NCI-H2227 (cell line): ENCODE measurements at regions not wholly inside any gene's neighbourhood (a gene's known extent, or its start where the extent isn't known, plus 50 kb on each side); places are given as distances from the start of the nearest gene placed in this dataset.

Experiments used
- DNase-seq: peaks from one replicate; lab custom pipeline; 2025; ENCODE audit not compliant: unreplicated experiment; lab: John Stamatoyannopoulos, UW

GRCh38 chr5:67720162-67720772, 495.3 kb upstream of the PIK3R1 start:
- no peak for DNase-seq

GRCh38 chr5:67702008-67702407, 505.4 kb upstream of the CD180 start:
- DNase-seq: no peak

- DNase-seq: no peak
Observed at GRCh38 chr5:67699560-67699959, 503.0 kb upstream of the CD180 start.

- DNase-seq: no peak
Observed at GRCh38 chr5:67696446-67696845, 499.8 kb upstream of the CD180 start.

GRCh38 chr5:67695369-67695768, 498.8 kb upstream of the CD180 start:
- DNase-seq: no peak

- DNase-seq: no peak
Observed at GRCh38 chr5:67694810-67695191, 498.2 kb upstream of the CD180 start.

- DNase-seq: no peak
Observed at GRCh38 chr5:67693956-67694809, 497.6 kb upstream of the CD180 start.

GRCh38 chr5:67686746-67687145, 490.1 kb upstream of the CD180 start:
- DNase-seq: no peak

- DNase-seq: no peak
Observed at GRCh38 chr5:67681703-67682102, 485.1 kb upstream of the CD180 start.

GRCh38 chr5:67680099-67680498, 483.5 kb upstream of the CD180 start:
- no peak for DNase-seq

GRCh38 chr5:67679184-67679841, 482.7 kb upstream of the CD180 start:
- DNase-seq: no peak

GRCh38 chr5:67678594-67678993, 482.0 kb upstream of the CD180 start:
- no peak for DNase-seq

GRCh38 chr5:67677422-67677970, 480.9 kb upstream of the CD180 start:
- DNase-seq: no peak

GRCh38 chr5:67676863-67677262, 480.3 kb upstream of the CD180 start:
- no peak for DNase-seq

GRCh38 chr5:67674159-67674655, 477.6 kb upstream of the CD180 start:
- DNase-seq: no peak

GRCh38 chr5:67673618-67674017, 477.0 kb upstream of the CD180 start:
- no peak for DNase-seq

GRCh38 chr5:67673180-67673579, 476.6 kb upstream of the CD180 start:
- DNase-seq: no peak

- DNase-seq: no peak
Observed at GRCh38 chr5:67672636-67673035, 476.0 kb upstream of the CD180 start.

- DNase-seq: no peak
Observed at GRCh38 chr5:67669916-67670315, 473.3 kb upstream of the CD180 start.

- DNase-seq: no peak
Observed at GRCh38 chr5:67660149-67660548, 463.6 kb upstream of the CD180 start.

- DNase-seq: no peak
Observed at GRCh38 chr5:67659288-67659687, 462.7 kb upstream of the CD180 start.

GRCh38 chr5:67657055-67657454, 460.5 kb upstream of the CD180 start:
- no peak for DNase-seq
